Parathyroid adenoma (tissue), 2 donors: ENCODE measurements at regions not wholly inside any gene's neighbourhood (a gene's known extent, or its start where the extent isn't known, plus 50 kb on each side); places are given as distances from the start of the nearest gene placed in this dataset.

Source experiments
- H2AFZ ChIP-seq: fragments of 300-600 bp; sonication (generic); one replicate; pipeline ENCODE4 v1.7.0; 2017; ENCODE audit warnings: antibody characterized with exemption, mild to moderate bottlenecking
- H3K27ac ChIP-seq: fragments of 300-600 bp; sonication (generic); one replicate; pipeline ENCODE4 v1.7.0; 2017
- H3K27me3 ChIP-seq: fragments of 300-600 bp; sonication (generic); one replicate; pipeline ENCODE4 v1.7.0; 2017; ENCODE audit warnings: low read length; ENCODE audit not compliant: control insufficient read depth, insufficient read depth
- H3K36me3 ChIP-seq: fragments of 300-600 bp; sonication (generic); one replicate; pipeline ENCODE4 v1.7.0; 2017; ENCODE audit warnings: low read length; ENCODE audit not compliant: control insufficient read depth, insufficient read depth
- H3K4me1 ChIP-seq: fragments of 300-600 bp; sonication (generic); one replicate; pipeline ENCODE4 v1.7.0; 2017; ENCODE audit warnings: control low read depth
- H3K4me2 ChIP-seq: fragments of 300-600 bp; sonication (generic); one replicate; pipeline ENCODE4 v1.7.0; 2017; ENCODE audit warnings: low read length
- H3K4me3 ChIP-seq: fragments of 300-600 bp; sonication (generic); one replicate; pipeline ENCODE4 v1.7.0; 2017; ENCODE audit warnings: low read depth, low read length
- H3K79me2 ChIP-seq: fragments of 300-600 bp; sonication (generic); one replicate; pipeline ENCODE4 v1.7.0; 2017; ENCODE audit warnings: control low read depth
- H3K9ac ChIP-seq: fragments of 300-600 bp; sonication (generic); one replicate; pipeline ENCODE4 v1.7.0; 2017; ENCODE audit warnings: mild to moderate bottlenecking
- H3K9me3 ChIP-seq: fragments of 300-600 bp; sonication (generic); one replicate; pipeline ENCODE4 v1.7.0; 2017; ENCODE audit warnings: low read length; ENCODE audit not compliant: control insufficient read depth
- TF ChIP-seq, protein P1 (sequence below): fragments of 300-600 bp; sonication (generic); IDR thresholded peaks from one replicate; pipeline ENCODE4 v1.7.0; 2017; ENCODE audit warnings: antibody characterized with exemption, mild to moderate bottlenecking
- donor health status: primary hyperparathyroidism.

GRCh38 chr4:125729171-125729570 is 414.4 kb downstream of the FAT4 start:
- no peak overlapping the region for H2AFZ ChIP-seq
- no peak overlapping the region for H3K9ac ChIP-seq
- no peaks in the 10 kb centered on the region for H3K27me3 ChIP-seq
- H3K4me1 ChIP-seq: no peaks in the 10 kb centered on the region
- H3K9me3 ChIP-seq: no peaks in the 10 kb centered on the region
- no peak overlapping the region for H3K27ac ChIP-seq
- H3K36me3 ChIP-seq: no peaks in the 10 kb centered on the region
- TF ChIP-seq, protein P1, sequence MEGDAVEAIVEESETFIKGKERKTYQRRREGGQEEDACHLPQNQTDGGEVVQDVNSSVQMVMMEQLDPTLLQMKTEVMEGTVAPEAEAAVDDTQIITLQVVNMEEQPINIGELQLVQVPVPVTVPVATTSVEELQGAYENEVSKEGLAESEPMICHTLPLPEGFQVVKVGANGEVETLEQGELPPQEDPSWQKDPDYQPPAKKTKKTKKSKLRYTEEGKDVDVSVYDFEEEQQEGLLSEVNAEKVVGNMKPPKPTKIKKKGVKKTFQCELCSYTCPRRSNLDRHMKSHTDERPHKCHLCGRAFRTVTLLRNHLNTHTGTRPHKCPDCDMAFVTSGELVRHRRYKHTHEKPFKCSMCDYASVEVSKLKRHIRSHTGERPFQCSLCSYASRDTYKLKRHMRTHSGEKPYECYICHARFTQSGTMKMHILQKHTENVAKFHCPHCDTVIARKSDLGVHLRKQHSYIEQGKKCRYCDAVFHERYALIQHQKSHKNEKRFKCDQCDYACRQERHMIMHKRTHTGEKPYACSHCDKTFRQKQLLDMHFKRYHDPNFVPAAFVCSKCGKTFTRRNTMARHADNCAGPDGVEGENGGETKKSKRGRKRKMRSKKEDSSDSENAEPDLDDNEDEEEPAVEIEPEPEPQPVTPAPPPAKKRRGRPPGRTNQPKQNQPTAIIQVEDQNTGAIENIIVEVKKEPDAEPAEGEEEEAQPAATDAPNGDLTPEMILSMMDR: no peak
- H3K4me2 ChIP-seq: no peak overlapping the region
- no peaks in the 10 kb centered on the region for H3K79me2 ChIP-seq
- H3K4me3 ChIP-seq: no peak overlapping the region

GRCh38 chr4:125732632-125733031 is 417.9 kb downstream of the FAT4 start:
- Histone ChIP-seq H3K79me2 (no peaks in the 10 kb centered on the region), H3K4me1 (no peaks in the 10 kb centered on the region), H3K9ac (no peak overlapping the region), H3K27ac (no peak overlapping the region), H3K4me3 (no peak overlapping the region), H2AFZ (no peak overlapping the region), H3K9me3 (no peaks in the 10 kb centered on the region), H3K36me3 (no peaks in the 10 kb centered on the region), H3K4me2 (no peak overlapping the region), H3K27me3 (no peaks in the 10 kb centered on the region)
- TF ChIP-seq, protein P1: no peak

GRCh38 chr4:125734504-125734903 is 419.7 kb downstream of the FAT4 start:
- Histone ChIP-seq H3K36me3 (no peaks in the 10 kb centered on the region), H3K4me1 (no peaks in the 10 kb centered on the region), H3K27me3 (no peaks in the 10 kb centered on the region), H3K4me2 (no peak overlapping the region), H3K4me3 (no peak overlapping the region), H3K79me2 (no peaks in the 10 kb centered on the region), H3K27ac (no peak overlapping the region), H3K9me3 (no peaks in the 10 kb centered on the region), H2AFZ (no peak overlapping the region), H3K9ac (no peak overlapping the region)
- TF ChIP-seq, protein P1: no peak

DNA sequence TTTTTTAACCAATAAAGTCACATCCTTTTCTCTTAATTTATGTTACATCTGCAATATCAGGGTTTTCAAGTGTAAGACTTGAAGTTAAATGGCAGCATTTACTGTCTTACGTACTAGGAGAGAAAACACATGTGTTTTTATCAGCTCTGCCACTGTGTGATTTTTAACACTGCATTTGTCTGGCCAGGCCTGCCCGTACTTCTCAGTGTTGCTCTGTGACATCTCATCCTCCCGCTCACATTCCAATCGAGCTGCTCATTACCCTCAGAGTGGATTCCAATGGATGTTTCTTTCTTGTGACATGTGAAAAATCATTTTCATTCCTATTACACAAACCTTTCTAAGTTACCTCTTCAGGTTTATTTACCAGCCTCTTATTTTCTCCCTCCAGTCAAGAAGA is 420.3 kb downstream of the FAT4 start:
- Histone ChIP-seq H3K27ac (no peak overlapping the region), H2AFZ (no peak overlapping the region), H3K4me1 (no peaks in the 10 kb centered on the region), H3K9ac (no peak overlapping the region), H3K4me3 (no peak overlapping the region), H3K9me3 (no peaks in the 10 kb centered on the region), H3K4me2 (no peak overlapping the region), H3K27me3 (no peaks in the 10 kb centered on the region), H3K36me3 (no peaks in the 10 kb centered on the region), H3K79me2 (no peaks in the 10 kb centered on the region)
- TF ChIP-seq, protein P1: no peak

GRCh38 chr4:125736057-125736456 is 421.3 kb downstream of the FAT4 start:
- TF ChIP-seq, protein P1: no peak
- Histone ChIP-seq H3K4me3 (no peak overlapping the region), H3K27ac (no peak overlapping the region), H2AFZ (no peak overlapping the region), H3K9ac (no peak overlapping the region), H3K27me3 (no peaks in the 10 kb centered on the region), H3K4me1 (no peaks in the 10 kb centered on the region), H3K79me2 (no peaks in the 10 kb centered on the region), H3K4me2 (no peak overlapping the region), H3K9me3 (no peaks in the 10 kb centered on the region), H3K36me3 (no peaks in the 10 kb centered on the region)
